Kidney epithelial cell (primary cell): ENCODE measurements at regions not wholly inside any gene's neighbourhood (a gene's known extent, or its start where the extent isn't known, plus 50 kb on each side); places are given as distances from the start of the nearest gene placed in this dataset.
"Not testable (repeated sequence)": the region's sequence is repeated elsewhere in the genome, so short reads cannot be mapped to it uniquely, and the experiment has no call there.

Experiments
- DNase-seq: peaks from one replicate; pipeline ENCODE4 v3.0.0-alpha.2; 2010; ENCODE audit warnings: low read depth
- H3K27me3 ChIP-seq: 2 replicates; pipeline ENCODE4 v1.6.0; 2011; ENCODE audit warnings: low read length; ENCODE audit not compliant: control insufficient read depth, insufficient read depth
- H3K36me3 ChIP-seq: 2 replicates; pipeline ENCODE4 v1.5.1; 2011; ENCODE audit warnings: low read length; ENCODE audit not compliant: control insufficient read depth, insufficient read depth
- H3K4me3 ChIP-seq: 2 replicates; pipeline ENCODE4 v1.5.1; 2011; ENCODE audit warnings: low read depth, mild to moderate bottlenecking, control low read depth, low read length
- TF ChIP-seq, protein P1 (sequence below): IDR thresholded peaks from 2 replicates; pipeline ENCODE4 v1.5.1; 2011; ENCODE audit warnings: mild to moderate bottlenecking, moderate library complexity, low read length, control low read depth, inconsistent platforms; ENCODE audit not compliant: insufficient read depth, poor library complexity, severe bottlenecking

GRCh38 chr1:222470252-222470805, 77.6 kb downstream of the HHIPL2 start:
- not testable (repeated sequence) for H3K36me3 ChIP-seq, H3K4me3 ChIP-seq, DNase-seq, H3K27me3 ChIP-seq

- Histone ChIP-seq H3K4me3 (no peak overlapping the region), H3K36me3 (no peaks in the 10 kb centered on the region), H3K27me3 (no peaks in the 10 kb centered on the region)
- TF ChIP-seq, protein P1, sequence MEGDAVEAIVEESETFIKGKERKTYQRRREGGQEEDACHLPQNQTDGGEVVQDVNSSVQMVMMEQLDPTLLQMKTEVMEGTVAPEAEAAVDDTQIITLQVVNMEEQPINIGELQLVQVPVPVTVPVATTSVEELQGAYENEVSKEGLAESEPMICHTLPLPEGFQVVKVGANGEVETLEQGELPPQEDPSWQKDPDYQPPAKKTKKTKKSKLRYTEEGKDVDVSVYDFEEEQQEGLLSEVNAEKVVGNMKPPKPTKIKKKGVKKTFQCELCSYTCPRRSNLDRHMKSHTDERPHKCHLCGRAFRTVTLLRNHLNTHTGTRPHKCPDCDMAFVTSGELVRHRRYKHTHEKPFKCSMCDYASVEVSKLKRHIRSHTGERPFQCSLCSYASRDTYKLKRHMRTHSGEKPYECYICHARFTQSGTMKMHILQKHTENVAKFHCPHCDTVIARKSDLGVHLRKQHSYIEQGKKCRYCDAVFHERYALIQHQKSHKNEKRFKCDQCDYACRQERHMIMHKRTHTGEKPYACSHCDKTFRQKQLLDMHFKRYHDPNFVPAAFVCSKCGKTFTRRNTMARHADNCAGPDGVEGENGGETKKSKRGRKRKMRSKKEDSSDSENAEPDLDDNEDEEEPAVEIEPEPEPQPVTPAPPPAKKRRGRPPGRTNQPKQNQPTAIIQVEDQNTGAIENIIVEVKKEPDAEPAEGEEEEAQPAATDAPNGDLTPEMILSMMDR = no peak
- no peak for DNase-seq
Observed at GRCh38 chr1:222466150-222466865, 81.6 kb downstream of the HHIPL2 start.

DNA sequence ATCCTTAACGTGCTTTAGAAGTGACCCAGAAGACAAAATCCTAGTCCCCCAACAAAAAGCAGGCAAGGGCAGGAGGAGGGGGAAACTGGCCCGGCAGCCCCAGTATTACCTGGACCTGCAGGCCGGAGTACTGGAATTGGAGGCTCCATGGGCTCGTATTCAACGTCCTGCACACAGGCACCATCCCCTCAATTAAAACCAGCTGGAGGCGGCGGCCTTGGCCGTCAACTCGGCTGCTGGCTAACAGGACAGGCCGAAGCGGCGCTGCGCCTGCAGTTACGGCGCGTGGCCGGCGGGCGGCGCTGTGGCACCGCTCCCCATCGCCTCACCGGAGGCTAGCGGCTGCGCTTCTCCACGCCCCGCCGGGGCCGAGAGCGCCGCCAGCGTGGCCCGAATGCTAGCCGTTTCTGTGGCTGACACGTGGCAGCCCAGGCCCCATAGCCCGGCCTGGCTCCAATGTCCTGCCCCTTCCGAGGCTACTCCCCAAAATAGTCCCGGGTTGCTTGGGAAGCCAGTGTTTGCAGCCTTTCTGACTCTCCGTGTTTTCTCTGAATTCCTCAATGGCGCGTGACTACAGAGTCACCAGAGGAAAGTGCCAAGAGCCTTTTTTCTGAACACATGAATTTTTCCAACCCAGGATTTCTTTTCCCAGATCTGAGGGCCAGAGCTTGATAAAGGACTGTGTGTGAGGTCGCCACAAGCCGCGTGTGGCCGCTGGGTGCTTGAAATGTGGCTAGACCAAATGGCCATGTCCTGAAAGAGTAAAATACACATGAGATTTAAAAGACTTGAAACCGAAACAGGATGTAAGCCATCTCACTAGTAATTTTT, 82.5 kb downstream of the HHIPL2 start:
- peak overlapping the region; percentile 33 for H3K4me3 ChIP-seq
- peak; percentile 50 for DNase-seq
- no peaks in the 10 kb centered on the region for H3K36me3 ChIP-seq
- TF ChIP-seq, protein P1 = peak; percentile 73
- no peaks in the 10 kb centered on the region for H3K27me3 ChIP-seq

DNA sequence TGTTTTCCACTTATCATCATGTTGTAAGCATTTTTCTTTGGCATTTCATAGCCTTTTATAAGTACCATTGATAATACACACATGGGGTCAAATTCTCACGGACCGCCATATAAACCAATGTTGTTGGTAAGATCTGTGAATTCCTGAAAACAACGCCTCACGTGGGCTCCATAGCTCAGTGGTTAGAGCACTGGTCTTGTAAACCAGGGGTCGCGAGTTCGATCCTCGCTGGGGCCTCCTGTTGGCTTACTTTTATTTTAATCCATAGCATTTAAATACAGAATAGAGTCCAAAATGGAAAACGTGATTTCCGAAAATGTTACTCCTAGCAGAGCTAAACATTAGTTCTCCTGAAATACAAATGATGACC, 83.1 kb downstream of the HHIPL2 start:
- H3K27me3 ChIP-seq = no peaks in the 10 kb centered on the region
- TF ChIP-seq, protein P1 = no peak
- H3K4me3 ChIP-seq = peak overlapping the region; percentile 33
- no peak for DNase-seq
- H3K36me3 ChIP-seq = no peaks in the 10 kb centered on the region

- H3K36me3 ChIP-seq = no peaks in the 10 kb centered on the region
- DNase-seq = no peak
Observed at GRCh38 chr1:222463059-222463730, 84.7 kb downstream of the HHIPL2 start.

GRCh38 chr1:222462601-222463000, 85.3 kb downstream of the HHIPL2 start:
- TF ChIP-seq, protein P1 = no peak
- no peak overlapping the region for H3K4me3 ChIP-seq
- no peaks in the 10 kb centered on the region for H3K27me3 ChIP-seq
- H3K36me3 ChIP-seq = no peaks in the 10 kb centered on the region
- DNase-seq = no peak

More at GRCh38 chr1:222463059-222463730, 84.7 kb downstream of the HHIPL2 start:
- TF ChIP-seq, protein P1 = no peak
- Histone ChIP-seq H3K4me3 (no peak overlapping the region), H3K27me3 (no peaks in the 10 kb centered on the region)
